ENCODE measurements at regions not wholly inside any gene's neighbourhood (a gene's known extent, or its start where the extent isn't known, plus 50 kb on each side); places are given as distances from the start of the nearest gene placed in this dataset.

DNA sequence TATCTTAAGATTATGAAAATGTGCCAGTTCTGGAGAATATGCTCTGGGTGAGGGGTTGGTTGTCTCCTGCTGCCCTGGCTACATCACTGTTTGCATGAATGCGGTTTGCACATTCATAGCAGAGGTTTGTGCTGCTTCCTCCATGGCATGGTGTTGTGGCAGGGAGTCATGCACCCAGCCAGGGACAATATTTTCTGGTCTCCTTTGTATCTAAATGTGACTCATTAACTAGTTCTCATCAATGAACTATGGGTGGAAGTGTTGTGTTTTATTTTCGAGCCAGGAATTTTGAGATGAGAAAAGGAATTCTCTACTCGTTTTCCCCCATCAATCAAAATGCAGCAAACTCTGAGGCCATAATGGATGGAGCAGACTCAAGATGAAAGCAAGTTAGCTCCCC is 527.3 kb downstream of the SNAPC1 start:
- H3K9me3 ChIP-seq = no peaks in the 10 kb centered on the region
- DNase-seq = no peak

DNA sequence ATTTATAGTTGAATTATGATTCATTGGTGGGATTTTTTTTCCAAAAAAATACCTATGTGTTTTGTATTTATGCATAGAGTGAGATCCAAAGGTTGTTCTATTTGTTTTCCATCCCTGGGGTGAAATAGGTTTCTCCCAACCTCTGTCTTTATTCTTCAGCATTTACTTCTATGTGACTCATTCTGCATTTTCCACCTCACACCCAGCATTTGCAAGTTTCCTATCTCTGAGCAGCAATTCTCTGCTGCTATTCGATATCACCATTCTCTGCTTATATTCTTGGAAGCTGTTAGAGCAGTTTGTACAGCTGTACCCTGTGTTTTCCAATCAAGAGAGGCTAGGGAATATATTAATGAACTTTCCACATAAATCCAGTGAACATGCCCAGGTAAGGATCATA is 538.9 kb downstream of the SNAPC1 start:
- Histone ChIP-seq H3K36me3 (no peaks in the 10 kb centered on the region), H3K4me3 (no peak overlapping the region), H3K4me1 (no peaks in the 10 kb centered on the region), H3K27ac (no peak overlapping the region), H3K27me3 (no peaks in the 10 kb centered on the region), H3K9me3 (peaks cover 0 to 5% (median 0%) of the 10 kb centered on the region in 12 donors)
- ATAC-seq = no peak
- no peak for TF ChIP-seq POLR2A (IDR thresholded peaks at IDR 0.05)
- TF ChIP-seq, protein P1, sequence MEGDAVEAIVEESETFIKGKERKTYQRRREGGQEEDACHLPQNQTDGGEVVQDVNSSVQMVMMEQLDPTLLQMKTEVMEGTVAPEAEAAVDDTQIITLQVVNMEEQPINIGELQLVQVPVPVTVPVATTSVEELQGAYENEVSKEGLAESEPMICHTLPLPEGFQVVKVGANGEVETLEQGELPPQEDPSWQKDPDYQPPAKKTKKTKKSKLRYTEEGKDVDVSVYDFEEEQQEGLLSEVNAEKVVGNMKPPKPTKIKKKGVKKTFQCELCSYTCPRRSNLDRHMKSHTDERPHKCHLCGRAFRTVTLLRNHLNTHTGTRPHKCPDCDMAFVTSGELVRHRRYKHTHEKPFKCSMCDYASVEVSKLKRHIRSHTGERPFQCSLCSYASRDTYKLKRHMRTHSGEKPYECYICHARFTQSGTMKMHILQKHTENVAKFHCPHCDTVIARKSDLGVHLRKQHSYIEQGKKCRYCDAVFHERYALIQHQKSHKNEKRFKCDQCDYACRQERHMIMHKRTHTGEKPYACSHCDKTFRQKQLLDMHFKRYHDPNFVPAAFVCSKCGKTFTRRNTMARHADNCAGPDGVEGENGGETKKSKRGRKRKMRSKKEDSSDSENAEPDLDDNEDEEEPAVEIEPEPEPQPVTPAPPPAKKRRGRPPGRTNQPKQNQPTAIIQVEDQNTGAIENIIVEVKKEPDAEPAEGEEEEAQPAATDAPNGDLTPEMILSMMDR (IDR thresholded peaks at IDR 0.05) = no peak
- 69 to 86% (median 79%) methylated on average over 1 of the region's 1 CpG for WGBS, 4 donors
- intact Hi-C loops (cut with DNase I) = no loop called here
- DNase-seq = no peak

More for the DNA sequence above, 527.3 kb downstream of the SNAPC1 start:
- intact Hi-C loops (cut with DNase I) = no loop called here
- TF ChIP-seq, protein P1 (IDR thresholded peaks at IDR 0.05) = no peak
- no peak for TF ChIP-seq POLR2A (IDR thresholded peaks at IDR 0.05)
- no peaks in the 10 kb centered on the region for H3K27me3 ChIP-seq
- peaks cover 0 to 5% (median 0%) of the 10 kb centered on the region in 12 donors for H3K4me1 ChIP-seq
- no peak for ATAC-seq
- no peak overlapping the region for H3K27ac ChIP-seq
- 59 to 73% (median 69%) methylated on average over 3 of the region's 3 CpGs for WGBS, 4 donors
- no peaks in the 10 kb centered on the region for H3K36me3 ChIP-seq
- no peak overlapping the region for H3K4me3 ChIP-seq

DNA sequence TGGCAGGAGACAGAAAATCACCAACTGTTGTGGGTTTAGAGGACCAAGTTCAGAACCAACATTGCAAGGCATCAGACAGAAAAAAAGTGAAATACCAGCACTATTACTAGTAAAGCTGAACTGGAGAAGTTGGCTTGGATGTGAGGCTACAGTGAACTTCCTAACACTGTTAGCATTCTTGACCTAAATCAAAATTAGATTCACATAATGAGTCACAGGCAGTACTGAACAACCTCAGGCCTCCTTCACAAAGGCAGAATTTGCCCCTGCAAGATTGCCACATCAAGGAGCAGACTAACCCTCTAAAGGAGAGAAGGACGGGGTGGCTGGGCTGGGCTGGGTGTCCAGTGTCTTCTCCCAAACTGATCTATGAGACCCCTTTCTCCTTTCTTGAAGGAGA is 539.7 kb downstream of the SNAPC1 start:
- TF ChIP-seq, protein P1 (IDR thresholded peaks at IDR 0.05) = no peak
- TF ChIP-seq POLR2A (IDR thresholded peaks at IDR 0.05) = no peak

DNA sequence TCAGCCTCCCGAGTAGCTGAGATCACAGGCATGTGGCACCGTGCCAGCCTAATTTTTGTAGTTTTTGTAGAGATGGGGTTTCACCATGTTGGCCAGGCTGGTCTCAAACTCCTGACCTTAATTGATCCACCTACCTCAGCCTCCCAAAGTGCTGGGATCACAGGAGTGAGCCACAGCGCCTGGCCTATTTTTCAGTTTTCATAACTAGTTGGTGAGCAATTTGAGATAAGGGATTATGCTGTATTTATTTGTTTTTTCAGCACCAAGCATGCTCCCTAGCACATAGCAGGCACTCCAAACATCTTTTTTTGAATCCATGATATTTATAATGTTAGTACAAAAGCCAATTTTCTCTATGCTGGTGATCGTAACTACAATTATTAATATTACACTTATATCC is 541.2 kb downstream of the SNAPC1 start:
- no peak for TF ChIP-seq POLR2A (IDR thresholded peaks at IDR 0.05)
- TF ChIP-seq, protein P1 (IDR thresholded peaks at IDR 0.05) = no peak
- no peaks in the 10 kb centered on the region for H3K27me3 ChIP-seq
- 74 to 84% (median 82%) methylated on average over 4 of the region's 4 CpGs for WGBS, 4 donors
- intact Hi-C loops (cut with DNase I) = no loop called here
- peaks cover 0 to 5% (median 0%) of the 10 kb centered on the region in 12 donors for H3K9me3 ChIP-seq
- DNase-seq (no peak), ATAC-seq (no peak)
- no peaks in the 10 kb centered on the region for H3K4me1 ChIP-seq
- H3K27ac ChIP-seq = no peak overlapping the region
- no peak overlapping the region for H3K4me3 ChIP-seq
- no peaks in the 10 kb centered on the region for H3K36me3 ChIP-seq

More for the DNA sequence above, 539.7 kb downstream of the SNAPC1 start:
- ATAC-seq (no peak), DNase-seq (no peak)
- WGBS, 4 donors = 64 to 83% (median 68%) methylated on average over 1 of the region's 1 CpG
- Histone ChIP-seq H3K4me3 (no peak overlapping the region), H3K9me3 (peaks cover 0 to 5% (median 0%) of the 10 kb centered on the region in 12 donors), H3K27me3 (no peaks in the 10 kb centered on the region), H3K36me3 (no peaks in the 10 kb centered on the region), H3K4me1 (no peaks in the 10 kb centered on the region), H3K27ac (no peak overlapping the region)
- intact Hi-C loops (cut with DNase I) = no loop called here

All from heart left ventricle (tissue), 16 donors.